HEK293T (cell line): ENCODE measurements at regions not wholly inside any gene's neighbourhood (a gene's known extent, or its start where the extent isn't known, plus 50 kb on each side); places are given as distances from the start of the nearest gene placed in this dataset.

Experiments used
- CTCF ChIA-PET: fragments of 350-600 bp; formaldehyde crosslinking; extraction: SDS; loops from one replicate; lab custom pipeline; 2021; ENCODE audit warnings: antibody characterized with exemption, inconsistent platforms; lab: Yijun Ruan, JAX
- POLR2A ChIA-PET: fragments of 350-600 bp; formaldehyde crosslinking; extraction: SDS; loops from one replicate; lab custom pipeline; 2020; ENCODE audit warnings: antibody characterized with exemption, inconsistent platforms; lab: Yijun Ruan, JAX
- DNase-seq: peaks from one replicate; pipeline ENCODE4 v3.0.0; 2012; ENCODE audit warnings: mixed read lengths; ENCODE audit errors: extremely low spot score
- ARNT ChIP-seq: fragments of 450-650 bp; IDR thresholded peaks from 2 replicates; pipeline ENCODE4 v1.6.1; 2017; ENCODE audit warnings: mild to moderate bottlenecking
- BHLHE40 ChIP-seq: fragments of 450-650 bp; IDR thresholded peaks from 2 replicates; pipeline ENCODE4 v1.6.1; 2016; ENCODE audit warnings: mild to moderate bottlenecking, moderate library complexity, borderline replicate concordance
- CTBP1 ChIP-seq: fragments of 450-650 bp; IDR thresholded peaks from 2 replicates; pipeline ENCODE4 v1.6.1; 2016; ENCODE audit warnings: borderline replicate concordance
- ELF4 ChIP-seq: fragments of 450-650 bp; IDR thresholded peaks from 2 replicates; pipeline ENCODE4 v1.6.1; 2017; ENCODE audit warnings: antibody characterized with exemption
- FOXA1 ChIP-seq: fragments of 450-650 bp; IDR thresholded peaks from 2 replicates; pipeline ENCODE4 v1.6.1; 2016; ENCODE audit warnings: mild to moderate bottlenecking
- FOXK2 ChIP-seq: fragments of 450-650 bp; IDR thresholded peaks from 2 replicates; pipeline ENCODE4 v1.6.1; 2016; ENCODE audit warnings: mild to moderate bottlenecking
- FOXM1 ChIP-seq: fragments of 450-650 bp; IDR thresholded peaks from 2 replicates; pipeline ENCODE4 v1.6.1; 2017; ENCODE audit warnings: mild to moderate bottlenecking, borderline replicate concordance
- HDGF ChIP-seq: fragments of 450-650 bp; IDR thresholded peaks from 2 replicates; pipeline ENCODE4 v1.6.1; 2017; ENCODE audit warnings: antibody characterized with exemption, borderline replicate concordance
- L3MBTL2 ChIP-seq: fragments of 450-650 bp; conservative IDR thresholded peaks from 2 replicates; pipeline ENCODE4 v1.6.1; 2016; ENCODE audit warnings: mild to moderate bottlenecking
- LEF1 ChIP-seq: fragments of 450-650 bp; IDR thresholded peaks from 2 replicates; pipeline ENCODE4 v1.6.1; 2017; ENCODE audit warnings: mild to moderate bottlenecking, borderline replicate concordance
- NFRKB ChIP-seq: fragments of 450-650 bp; IDR thresholded peaks from 2 replicates; pipeline ENCODE4 v1.6.1; 2016; ENCODE audit warnings: mild to moderate bottlenecking, moderate library complexity
- PKNOX1 ChIP-seq: fragments of 450-650 bp; IDR thresholded peaks from 2 replicates; pipeline ENCODE4 v1.6.1; 2016
- SP1 ChIP-seq: fragments of 450-650 bp; IDR thresholded peaks from 2 replicates; pipeline ENCODE4 v1.6.1; 2017
- SUZ12 ChIP-seq: fragments of 450-650 bp; IDR thresholded peaks from 2 replicates; pipeline ENCODE4 v1.6.1; 2016; ENCODE audit warnings: mild to moderate bottlenecking
- TARDBP ChIP-seq: fragments of 450-650 bp; IDR thresholded peaks from 2 replicates; pipeline ENCODE4 v1.6.1; 2016
- ZNF384 ChIP-seq: fragments of 450-650 bp; IDR thresholded peaks from 2 replicates; pipeline ENCODE4 v1.6.1; 2016

- no peak for TF ChIP-seq NFRKB
- TF ChIP-seq PKNOX1, result no peak
- no peak for TF ChIP-seq ARNT
- TF ChIP-seq HDGF, result no peak
- ChIA-PET CTCF (no interaction called here), POLR2A (no interaction called here)
- DNase-seq, result no peak
These were observed 62.0 kb downstream of the SKIDA1 start for GRCh38 chr10:21463436-21463835.

DNA sequence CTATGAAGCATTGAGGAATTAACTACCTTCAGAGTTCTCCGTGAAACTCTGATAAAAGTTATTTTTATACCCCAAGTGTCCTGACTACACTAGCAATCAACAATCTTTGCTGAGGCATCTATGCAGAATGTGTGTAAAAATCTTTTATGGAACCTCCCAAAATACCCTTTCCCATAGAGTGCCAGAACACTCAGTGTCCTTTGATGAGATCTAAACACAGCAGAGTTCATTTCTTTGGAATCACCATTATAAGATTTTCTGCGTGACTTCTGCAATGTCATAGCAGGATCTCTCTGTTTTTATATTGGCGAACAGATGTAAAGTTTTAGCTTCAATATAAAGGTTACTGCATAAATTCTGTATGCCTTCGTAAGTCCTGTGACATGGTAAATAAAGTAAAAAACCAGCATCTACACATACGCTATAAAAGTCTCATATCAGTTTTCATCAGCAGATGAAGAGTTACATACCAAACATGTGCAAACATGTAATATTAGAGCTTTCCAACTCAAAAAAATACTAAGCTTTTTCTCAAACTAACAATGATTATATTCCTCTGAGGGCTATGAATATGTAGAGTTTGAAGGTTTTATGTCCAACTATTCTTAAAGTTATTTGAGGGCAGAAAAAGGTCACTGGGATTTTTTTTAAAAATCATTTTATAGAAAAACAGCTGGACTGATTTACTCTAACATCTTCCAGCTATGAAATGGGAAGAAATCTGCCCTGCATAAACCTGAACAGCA is 67.2 kb downstream of the SKIDA1 start:
- no peak for DNase-seq
- POLR2A ChIA-PET, result no interaction called here
- CTCF ChIA-PET, result interaction anchor here (0.6 kb wide), 1 partner anchor 164 kb away, joined by 4 read pairs; no protein-coding TSS in a partner anchor
- TF ChIP-seq PKNOX1 (no peak), SP1 (no peak), CTBP1 (no peak), ARNT (no peak), HDGF (no peak), ELF4 (no peak), FOXM1 (no peak)

GRCh38 chr10:21456160-21456559 is 69.3 kb downstream of the SKIDA1 start:
- CTCF ChIA-PET, result no interaction called here
- no peak for TF ChIP-seq SP1
- TF ChIP-seq ELF4, result no peak
- no peak for TF ChIP-seq NFRKB
- no peak for TF ChIP-seq FOXK2
- no peak for TF ChIP-seq ARNT
- TF ChIP-seq PKNOX1, result no peak
- no peak for TF ChIP-seq FOXA1
- TF ChIP-seq FOXM1, result no peak
- TF ChIP-seq LEF1, result no peak
- TF ChIP-seq ZNF384, result no peak
- TF ChIP-seq L3MBTL2, result no peak
- no peak for TF ChIP-seq TARDBP
- no peak for TF ChIP-seq HDGF
- TF ChIP-seq SUZ12, result no peak
- no peak for TF ChIP-seq CTBP1
- DNase-seq, result no peak
- POLR2A ChIA-PET, result no interaction called here

GRCh38 chr10:21452203-21452602 is 73.3 kb downstream of the SKIDA1 start:
- TF ChIP-seq FOXK2 (no peak), L3MBTL2 (no peak), ARNT (no peak)
- ChIA-PET POLR2A (no interaction called here), CTCF (no interaction called here)

DNA sequence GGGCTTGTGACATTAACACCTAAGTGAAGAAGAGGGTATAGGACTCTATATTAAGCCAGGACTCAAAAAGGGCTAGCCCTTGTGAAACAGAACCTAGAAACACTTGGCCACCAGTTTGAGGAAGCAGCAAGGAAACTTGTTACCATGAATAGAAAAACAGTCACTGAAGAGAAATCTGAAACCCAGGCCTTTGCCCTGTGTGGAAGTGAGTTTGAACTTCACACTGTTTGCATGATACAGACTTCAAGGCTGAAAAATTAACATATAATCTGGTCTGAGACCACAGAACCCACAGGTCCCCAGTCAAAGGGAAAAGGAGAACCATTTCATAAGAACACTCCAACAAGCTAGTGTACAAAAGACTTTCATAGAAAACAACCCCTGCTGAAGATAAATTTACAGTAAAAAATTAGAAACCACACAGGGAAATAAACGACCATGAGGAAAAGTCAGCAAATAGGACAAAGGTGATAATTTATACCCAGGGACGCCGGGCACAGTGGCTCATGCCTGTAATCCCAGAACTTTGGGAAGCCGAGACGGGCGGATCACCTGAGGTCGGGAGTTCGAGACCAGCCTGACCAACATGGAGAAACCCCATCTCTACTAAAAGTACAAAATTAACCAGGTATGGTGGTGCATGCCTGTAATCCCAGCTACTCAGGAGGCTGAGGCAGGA is 76.1 kb downstream of the SKIDA1 start:
- TF ChIP-seq NFRKB (no peak), SUZ12 (no peak), FOXK2 (no peak), BHLHE40 (no peak)
- POLR2A ChIA-PET, result no interaction called here
- DNase-seq, result no peak
- CTCF ChIA-PET, result no interaction called here

More at GRCh38 chr10:21452203-21452602, 73.3 kb downstream of the SKIDA1 start:
- no peak for DNase-seq

- no peak for DNase-seq
- TF ChIP-seq FOXA1, result no peak
- TF ChIP-seq HDGF, result no peak
- no peak for TF ChIP-seq NFRKB
- TF ChIP-seq LEF1, result no peak
- TF ChIP-seq L3MBTL2, result no peak
- TF ChIP-seq CTBP1, result no peak
- TF ChIP-seq PKNOX1, result no peak
- TF ChIP-seq BHLHE40, result no peak
- TF ChIP-seq FOXK2, result no peak
- no peak for TF ChIP-seq ZNF384
- ChIA-PET POLR2A (no interaction called here), CTCF (no interaction called here)
These were observed 80.3 kb downstream of the SKIDA1 start for GRCh38 chr10:21445163-21445562.
